ENCODE measurements at regions not wholly inside any gene's neighbourhood (a gene's known extent, or its start where the extent isn't known, plus 50 kb on each side); places are given as distances from the start of the nearest gene placed in this dataset.

DNA sequence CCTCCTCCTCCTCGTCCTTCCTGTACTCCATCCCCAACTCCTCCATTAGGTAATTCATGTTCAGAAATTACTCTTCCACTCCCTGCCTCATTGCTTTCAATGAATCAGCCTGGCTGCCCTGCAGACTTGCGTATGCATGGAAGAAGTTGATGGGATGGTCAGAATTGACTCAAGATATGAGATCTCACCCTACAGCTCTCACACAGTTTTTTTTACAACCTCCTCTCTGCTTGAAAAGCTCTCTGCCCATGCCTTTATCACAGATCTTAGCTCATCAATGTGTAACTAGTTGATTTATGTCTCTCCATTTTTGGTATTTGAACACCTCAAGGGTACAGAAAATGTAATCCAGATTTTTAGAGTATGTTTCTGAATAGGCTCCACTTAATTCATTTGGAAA lies 506.9 kb downstream of the TBC1D4 start:
- in situ Hi-C loops (cut with HindIII; ENCODE audit: low sequenced_read_pairs) = no loop called here

GRCh38 chr13:74973935-74974879 lies 507.8 kb downstream of the TBC1D4 start:
- in situ Hi-C loops (cut with HindIII; ENCODE audit: low sequenced_read_pairs) = no loop called here

GRCh38 chr13:74969419-74969818 lies 512.5 kb downstream of the TBC1D4 start:
- in situ Hi-C loops (cut with HindIII; ENCODE audit: low sequenced_read_pairs) = no loop called here

GRCh38 chr13:74966814-74967424 lies 515.0 kb downstream of the TBC1D4 start:
- in situ Hi-C loops (cut with HindIII; ENCODE audit: low sequenced_read_pairs) = no loop called here

- in situ Hi-C loops (cut with HindIII; ENCODE audit: low sequenced_read_pairs) = no loop called here
Measured at GRCh38 chr13:74966275-74966674, 515.7 kb downstream of the TBC1D4 start.

GRCh38 chr13:74945637-74946036 lies 536.3 kb downstream of the TBC1D4 start:
- in situ Hi-C loops (cut with HindIII; ENCODE audit: low sequenced_read_pairs) = no loop called here

- in situ Hi-C loops (cut with HindIII; ENCODE audit: low sequenced_read_pairs) = no loop called here
Measured at GRCh38 chr13:74931698-74932433, 550.1 kb downstream of the TBC1D4 start.

DNA sequence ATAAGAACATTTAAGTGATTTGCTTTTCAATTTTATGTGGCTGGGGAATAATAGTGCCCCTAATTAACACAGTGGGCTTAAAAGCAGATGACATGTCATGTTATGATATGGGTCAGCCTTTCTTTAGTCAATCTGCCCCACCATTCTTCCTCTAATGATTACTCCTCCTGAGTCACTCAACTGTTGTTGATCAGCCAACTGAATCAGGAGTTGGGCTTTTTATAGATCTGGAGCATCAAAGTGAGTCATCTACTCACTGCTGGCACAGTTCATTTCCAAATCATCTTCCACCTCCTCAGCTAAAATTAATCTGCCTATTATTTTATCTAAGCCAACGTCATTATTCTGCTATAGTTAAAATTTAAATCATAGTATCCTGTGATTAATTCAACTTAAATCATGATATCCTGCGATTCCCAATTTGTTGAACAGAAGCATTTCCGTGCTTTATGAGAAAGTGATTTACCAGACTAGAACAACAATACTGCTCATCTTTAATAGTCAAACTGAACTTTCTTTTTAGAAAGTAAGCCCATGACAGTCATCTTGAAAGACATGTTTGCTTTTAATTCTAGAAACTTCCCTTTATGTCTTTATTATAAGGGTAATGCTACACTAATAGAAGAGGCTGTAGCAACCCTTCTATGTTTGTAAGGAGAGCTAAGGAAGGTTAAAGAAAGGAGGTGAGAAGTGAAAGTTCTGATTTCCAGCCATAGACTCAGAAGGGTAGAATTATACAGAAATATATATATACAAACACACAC lies 551.4 kb downstream of the TBC1D4 start:
- in situ Hi-C loops (cut with HindIII; ENCODE audit: low sequenced_read_pairs) = no loop called here

- in situ Hi-C loops (cut with HindIII; ENCODE audit: low sequenced_read_pairs) = no loop called here
Measured at GRCh38 chr13:74929436-74929835, 552.5 kb downstream of the TBC1D4 start.

- in situ Hi-C loops (cut with HindIII; ENCODE audit: low sequenced_read_pairs) = no loop called here
Measured at GRCh38 chr13:74927823-74928222, 554.1 kb downstream of the TBC1D4 start.

GRCh38 chr13:74922963-74923362 lies 559.0 kb downstream of the TBC1D4 start:
- in situ Hi-C loops (cut with HindIII; ENCODE audit: low sequenced_read_pairs) = no loop called here

DNA sequence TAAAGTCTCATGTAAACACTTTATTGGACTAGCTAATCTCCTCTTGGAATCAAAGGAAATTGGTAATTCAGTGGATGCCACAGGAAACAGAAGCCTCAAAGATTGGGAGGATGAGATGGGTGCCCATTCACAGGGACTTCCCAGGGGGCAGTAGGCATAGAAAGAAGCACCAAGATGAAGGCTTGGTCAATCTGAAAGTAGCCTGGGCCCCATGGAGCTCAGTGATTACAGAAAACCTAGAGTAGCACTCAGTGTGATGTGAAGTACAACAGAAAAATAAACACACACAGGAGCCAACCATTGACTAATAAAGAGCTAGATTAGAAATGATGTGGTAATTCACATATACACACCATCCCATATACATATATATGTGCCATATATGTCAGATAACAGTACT lies 560.6 kb downstream of the TBC1D4 start:
- in situ Hi-C loops (cut with HindIII; ENCODE audit: low sequenced_read_pairs) = no loop called here

DNA sequence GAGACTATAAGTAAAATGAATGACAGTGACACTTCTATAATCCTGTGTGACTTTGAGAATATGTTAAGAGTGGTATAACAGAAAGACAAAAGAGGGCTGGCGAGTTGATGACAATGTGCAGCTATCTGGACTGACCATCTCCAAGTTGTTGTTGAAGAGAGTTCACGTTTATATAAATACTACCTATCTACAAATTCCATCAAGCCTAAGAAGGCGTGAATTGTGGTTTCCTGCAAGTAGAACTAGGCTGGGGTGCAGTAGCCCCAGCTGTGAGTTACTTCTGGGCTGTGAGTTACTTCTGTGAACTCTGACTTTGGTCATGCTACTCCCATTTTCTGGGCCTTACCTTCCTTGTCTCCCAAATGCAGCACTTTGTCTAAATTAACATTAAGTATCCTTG lies 561.0 kb downstream of the TBC1D4 start:
- in situ Hi-C loops (cut with HindIII; ENCODE audit: low sequenced_read_pairs) = no loop called here

DNA sequence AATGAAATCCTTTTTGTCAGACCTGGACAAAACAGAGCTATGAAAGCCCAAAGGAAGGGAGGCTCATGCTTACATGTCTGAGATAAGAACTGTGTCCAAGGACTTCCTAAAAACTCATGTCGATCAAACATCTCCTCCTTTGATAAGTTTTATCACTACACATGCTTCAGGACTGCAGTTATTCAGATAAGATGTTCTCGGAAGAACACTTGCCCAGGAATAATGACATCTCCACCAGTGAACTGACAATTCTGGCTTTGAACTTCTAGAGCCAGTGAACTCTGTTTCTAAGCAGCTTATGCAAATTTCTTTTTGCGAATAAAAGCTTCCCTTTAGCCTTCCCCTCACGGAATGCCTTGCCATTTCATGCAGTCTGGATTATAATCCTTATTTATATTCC lies 561.6 kb downstream of the TBC1D4 start:
- in situ Hi-C loops (cut with HindIII; ENCODE audit: low sequenced_read_pairs) = no loop called here

DNA sequence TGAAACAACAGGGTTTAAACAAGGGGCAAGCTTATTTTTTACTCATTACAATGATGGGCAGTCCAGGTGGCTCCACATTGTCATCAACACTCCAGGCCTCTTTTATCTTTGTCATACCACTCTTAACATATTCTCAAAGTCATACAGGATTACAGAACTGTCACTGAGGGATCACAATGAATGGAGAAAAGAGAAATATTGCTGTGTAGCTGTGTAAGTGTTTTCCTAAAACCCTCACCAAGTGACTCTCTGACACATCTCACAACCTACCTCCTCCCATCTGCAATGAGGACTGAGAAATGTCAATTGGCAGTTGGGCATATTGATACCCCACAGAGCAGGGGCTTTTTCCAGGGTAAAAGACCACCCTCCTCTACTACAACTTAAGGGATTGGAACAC lies 562.1 kb downstream of the TBC1D4 start:
- in situ Hi-C loops (cut with HindIII; ENCODE audit: low sequenced_read_pairs) = no loop called here

GRCh38 chr13:74912898-74913297 lies 569.1 kb downstream of the TBC1D4 start:
- in situ Hi-C loops (cut with HindIII; ENCODE audit: low sequenced_read_pairs) = no loop called here

GRCh38 chr13:74910415-74910814 lies 571.6 kb downstream of the TBC1D4 start:
- in situ Hi-C loops (cut with HindIII; ENCODE audit: low sequenced_read_pairs) = no loop called here

- in situ Hi-C loops (cut with HindIII; ENCODE audit: low sequenced_read_pairs) = no loop called here
Measured at GRCh38 chr13:74907788-74908187, 574.2 kb downstream of the TBC1D4 start.

- in situ Hi-C loops (cut with HindIII; ENCODE audit: low sequenced_read_pairs) = no loop called here
Measured at GRCh38 chr13:74904556-74904955, 577.4 kb downstream of the TBC1D4 start.

GRCh38 chr13:74895042-74895796 lies 586.8 kb downstream of the TBC1D4 start:
- in situ Hi-C loops (cut with HindIII; ENCODE audit: low sequenced_read_pairs) = no loop called here
